NCI-H1105 (cell line): ENCODE measurements at regions not wholly inside any gene's neighbourhood (a gene's known extent, or its start where the extent isn't known, plus 50 kb on each side); places are given as distances from the start of the nearest gene placed in this dataset.
A peak's percentile ranks its signal among the peaks of the same experiment; 100 is the strongest.

ENCODE experiments used
- DNase-seq: peaks from one replicate; lab custom pipeline; 2025; lab: John Stamatoyannopoulos, UW

DNA sequence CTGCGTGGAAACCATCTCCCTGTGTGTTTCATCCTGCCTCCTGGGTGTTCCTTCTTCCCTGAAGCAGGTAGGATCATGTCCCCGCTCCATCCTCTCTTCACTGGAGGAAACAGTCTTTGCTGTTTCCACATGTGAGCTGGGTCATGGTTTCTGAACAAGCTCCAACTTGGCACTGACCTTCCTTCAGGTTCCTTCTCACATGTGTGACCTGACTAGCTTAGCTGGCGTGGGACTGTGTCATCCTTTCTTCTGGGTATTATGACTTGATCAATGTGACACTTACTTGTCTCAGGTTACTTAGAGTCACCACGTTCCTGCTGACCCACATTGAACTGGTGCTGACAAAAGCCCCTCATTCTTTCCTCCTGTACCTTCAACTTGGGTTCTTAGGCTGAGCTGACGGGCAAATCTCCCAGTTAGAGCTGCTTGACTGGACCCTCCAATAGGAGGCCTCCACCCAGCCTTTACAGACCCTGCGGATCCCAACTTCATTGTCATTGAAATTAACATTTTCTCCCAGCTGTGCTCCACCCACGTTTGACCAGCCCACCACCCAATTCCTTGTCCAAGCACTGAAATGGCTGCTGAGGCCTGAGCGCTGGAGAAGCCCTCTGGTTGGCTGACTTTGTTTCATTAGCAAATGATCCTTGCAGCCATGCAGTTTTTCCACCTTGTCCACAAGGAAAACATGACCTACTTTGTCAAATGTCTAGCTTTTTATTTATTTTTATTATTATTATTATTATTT, 128.1 kb downstream of the DDX1 start:
- DNase-seq = no peak

DNA sequence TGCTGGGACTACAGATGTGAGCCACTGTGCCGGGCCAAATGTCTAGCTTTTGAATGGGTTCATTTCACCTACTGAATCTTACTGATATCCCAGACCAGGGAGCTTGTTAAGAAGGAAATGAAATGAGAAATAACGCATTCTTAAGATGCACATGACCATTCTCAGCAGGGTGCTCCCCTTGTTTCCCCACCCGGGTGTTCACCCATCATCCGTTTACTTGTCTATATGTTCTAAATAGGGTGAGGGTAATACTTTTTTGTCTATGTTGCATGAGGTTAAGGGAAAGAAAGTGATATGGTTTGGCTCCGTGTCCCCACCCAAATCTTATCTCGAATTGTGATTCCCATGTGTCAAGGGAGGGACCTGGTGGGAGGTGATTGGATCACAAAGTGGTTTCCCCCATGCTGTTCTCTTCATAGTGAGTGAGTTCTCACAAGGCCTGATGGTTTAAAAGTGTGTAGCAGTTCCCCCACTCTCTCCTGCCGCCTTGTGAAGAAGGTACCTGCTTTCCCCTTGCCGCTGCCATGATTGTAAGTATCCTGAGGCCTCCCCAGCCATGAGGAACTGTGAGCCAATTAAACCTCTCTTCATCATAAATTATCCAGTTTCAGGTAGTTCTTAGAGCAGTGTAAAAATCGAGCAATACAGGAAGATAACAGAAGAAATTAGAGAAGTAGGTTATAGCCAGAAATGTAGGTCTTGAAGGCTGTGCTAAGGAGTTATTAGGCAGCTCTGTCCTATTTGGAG, 129.1 kb downstream of the DDX1 start:
- DNase-seq = no peak

DNA sequence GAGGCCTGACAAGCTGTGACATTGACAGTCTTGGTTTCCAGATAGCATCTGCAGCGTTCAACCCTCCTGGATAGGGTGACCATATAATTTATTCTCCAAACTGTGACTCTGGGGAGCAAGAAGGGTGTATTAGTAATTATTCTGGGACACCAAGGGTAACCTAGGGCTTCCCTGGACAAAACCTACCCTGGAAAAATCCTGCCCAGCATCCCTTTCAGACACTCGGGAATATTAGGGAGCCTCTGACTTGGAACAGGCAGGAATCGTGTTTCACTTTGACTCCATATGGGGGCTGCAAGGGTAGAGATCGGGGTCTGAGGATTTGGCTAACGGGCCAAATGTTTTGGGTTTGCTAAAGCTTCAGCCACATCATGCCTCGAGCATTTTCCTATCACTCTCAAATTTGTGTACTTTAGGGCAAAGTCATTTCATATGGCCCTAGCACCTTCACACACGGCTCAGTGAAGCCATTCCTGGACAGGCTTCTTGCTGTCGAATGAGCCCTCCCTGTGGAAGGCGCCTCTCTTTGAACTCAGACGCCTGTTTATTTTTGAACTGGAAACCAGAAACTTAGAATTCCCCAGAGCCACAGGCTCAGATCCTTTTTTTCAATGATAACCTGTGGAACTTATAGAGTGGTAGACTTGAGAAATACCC, 129.9 kb downstream of the DDX1 start:
- DNase-seq = no peak

DNA sequence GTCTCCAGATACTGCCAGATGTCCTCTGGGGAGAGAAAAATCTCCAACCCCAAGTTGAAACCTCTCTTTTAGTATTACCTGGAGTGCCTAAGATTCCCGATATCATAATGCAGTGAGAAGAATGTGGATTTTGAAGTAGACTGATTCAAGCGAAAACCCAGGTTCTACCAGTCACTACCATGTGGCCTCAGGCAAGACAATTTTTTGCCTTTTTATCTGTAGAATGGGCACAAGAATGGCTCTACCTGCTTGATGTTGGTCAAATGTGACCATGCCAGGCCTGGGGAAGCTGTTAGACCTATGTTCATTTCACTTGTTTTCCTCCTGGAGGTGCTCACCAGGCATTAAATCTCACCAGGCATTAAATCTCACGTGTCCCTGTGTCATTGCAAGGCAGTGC, 131.3 kb downstream of the DDX1 start:
- DNase-seq = no peak

DNA sequence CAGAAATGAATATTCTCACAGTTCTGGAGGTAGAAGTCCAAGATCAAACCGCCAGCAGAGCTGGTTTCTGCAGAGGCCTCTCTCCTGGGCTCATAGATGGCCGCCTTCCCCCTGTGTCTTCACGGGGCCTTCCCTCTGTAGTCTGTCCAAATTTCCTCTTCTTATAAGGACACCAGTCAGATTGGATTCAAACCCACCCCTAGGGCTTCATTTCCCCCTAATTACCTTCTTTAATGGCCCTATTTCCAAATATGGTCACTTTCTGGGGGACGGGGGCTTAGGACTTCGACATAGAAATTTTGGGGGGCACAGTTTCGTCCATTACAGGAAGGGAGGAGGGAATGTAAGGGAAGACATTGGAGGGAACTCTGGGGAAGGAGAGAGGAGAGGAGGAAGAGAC, 132.6 kb downstream of the DDX1 start:
- DNase-seq = no peak

DNA sequence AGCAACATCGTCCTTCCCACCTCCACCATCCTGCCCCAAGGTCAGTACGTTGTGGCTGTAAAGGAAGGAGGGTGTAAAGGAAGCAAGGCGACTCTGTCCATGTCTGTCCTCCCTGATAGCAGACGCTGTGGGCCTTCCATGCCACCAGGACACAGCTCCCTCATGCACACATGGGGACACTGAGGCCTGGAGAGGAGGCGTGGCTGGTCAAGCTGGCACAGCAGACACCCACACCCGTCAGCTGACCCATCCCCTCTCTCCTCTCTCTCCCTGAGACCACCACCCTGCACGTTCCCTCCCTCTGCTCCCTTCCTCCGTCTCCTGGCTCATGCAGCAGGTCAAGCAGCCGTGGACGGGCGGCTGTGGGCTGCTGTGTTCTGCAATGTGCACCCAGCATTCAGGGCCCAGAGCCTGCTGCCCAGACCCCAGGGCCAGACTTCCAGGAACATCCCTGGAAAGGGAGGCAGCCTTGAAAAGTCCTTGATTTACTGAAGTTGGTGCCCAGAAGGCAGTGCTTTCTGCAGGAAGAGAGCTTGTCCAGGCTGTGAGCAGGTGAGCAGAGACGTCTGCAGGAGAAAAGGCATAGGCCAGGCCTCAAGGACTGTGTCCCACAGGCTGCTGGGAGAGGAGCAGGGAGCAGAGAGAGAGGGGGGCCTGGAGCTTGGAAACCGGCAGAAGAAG, 133.6 kb downstream of the DDX1 start:
- no peak for DNase-seq

DNA sequence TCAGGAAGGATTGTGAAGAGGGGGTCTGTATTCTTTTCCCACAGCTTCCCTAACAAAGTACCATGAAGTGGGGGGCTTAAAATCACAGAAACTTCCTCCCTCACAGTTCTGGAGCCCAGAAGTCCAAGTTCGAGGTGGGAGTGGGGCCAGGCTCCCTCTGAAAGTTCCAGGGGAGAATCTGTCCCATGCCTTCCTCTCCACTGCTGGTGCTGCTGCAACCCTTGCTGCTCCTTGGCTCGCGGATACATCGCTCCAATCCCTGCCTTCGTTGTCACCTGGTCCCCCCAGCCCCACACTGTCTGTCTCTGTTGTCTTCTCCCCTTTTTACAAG, 134.1 kb downstream of the DDX1 start:
- DNase-seq = no peak

DNA sequence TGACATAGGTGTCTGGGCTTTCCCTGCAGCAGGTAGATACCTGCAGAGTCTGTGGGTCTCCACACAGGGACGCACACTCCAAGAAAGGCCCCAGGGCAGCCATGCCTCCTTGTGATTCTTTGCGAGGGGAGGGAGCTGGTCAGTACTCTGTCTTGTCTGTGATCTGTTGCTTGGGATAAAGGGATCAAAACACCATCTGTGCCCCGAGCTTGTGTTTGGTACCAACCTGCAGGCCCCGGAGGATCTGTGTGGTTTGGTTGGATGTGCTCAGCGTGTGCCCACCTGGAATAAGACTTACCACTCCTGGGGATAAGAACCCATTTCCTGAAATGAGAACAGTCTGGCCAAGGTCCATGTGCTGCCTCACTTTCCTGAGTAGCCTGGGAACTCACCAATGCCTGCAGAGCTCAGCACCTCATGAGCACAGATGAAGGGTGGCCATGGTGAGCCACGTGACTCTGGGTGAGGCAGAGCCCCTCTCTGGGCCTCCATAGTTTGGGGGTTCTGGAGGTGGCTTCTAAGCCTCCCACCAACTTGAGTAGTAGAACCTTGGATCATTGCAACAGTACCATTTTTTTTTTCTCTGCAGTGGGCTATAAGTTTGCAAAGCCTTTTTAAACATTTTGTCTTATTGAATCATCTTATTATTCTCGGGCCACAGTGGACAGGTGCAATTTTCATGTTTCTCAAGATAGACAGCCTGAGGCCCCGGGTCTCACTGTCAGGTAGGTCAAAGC, 134.8 kb downstream of the DDX1 start:
- no peak for DNase-seq

DNA sequence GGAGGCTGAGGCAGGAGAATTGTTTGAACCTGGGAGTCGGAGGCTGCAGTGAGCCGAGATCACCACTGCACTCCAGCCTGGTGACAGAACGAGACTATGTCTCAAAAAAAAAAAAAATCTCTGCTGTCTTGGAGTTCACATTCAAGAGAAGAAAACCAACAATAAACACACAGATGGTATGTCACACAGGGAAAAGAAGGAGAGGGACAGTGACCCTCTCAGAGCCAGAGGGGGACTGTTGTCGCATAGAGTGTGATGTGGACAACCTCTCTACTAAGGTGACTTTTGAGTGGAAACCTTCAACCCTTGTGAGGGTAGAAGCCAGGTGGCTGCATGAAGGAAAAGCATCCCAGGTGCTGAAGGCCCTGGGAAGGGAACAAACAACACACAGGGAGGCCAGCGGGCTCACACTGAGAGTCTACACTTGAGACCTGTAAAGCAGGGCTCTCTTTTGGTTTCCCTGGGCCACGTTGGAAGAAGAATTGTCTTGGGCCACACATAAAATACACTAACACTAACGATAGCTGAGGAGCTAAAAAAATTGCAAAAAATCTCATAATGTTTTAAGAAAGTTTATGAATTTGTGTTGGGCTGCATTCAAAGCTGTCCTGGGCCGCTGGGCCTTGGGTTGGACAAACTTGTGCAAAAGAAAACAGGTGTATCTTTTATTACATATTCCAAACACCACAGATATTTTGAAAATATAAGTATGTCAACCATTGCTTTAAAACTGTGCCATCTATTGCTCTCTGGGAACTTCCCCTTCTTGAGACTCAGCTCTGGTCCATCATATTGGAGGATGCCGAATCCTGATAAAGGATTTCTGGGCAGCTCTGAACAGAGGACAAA, 136.0 kb downstream of the DDX1 start:
- DNase-seq = no peak

DNA sequence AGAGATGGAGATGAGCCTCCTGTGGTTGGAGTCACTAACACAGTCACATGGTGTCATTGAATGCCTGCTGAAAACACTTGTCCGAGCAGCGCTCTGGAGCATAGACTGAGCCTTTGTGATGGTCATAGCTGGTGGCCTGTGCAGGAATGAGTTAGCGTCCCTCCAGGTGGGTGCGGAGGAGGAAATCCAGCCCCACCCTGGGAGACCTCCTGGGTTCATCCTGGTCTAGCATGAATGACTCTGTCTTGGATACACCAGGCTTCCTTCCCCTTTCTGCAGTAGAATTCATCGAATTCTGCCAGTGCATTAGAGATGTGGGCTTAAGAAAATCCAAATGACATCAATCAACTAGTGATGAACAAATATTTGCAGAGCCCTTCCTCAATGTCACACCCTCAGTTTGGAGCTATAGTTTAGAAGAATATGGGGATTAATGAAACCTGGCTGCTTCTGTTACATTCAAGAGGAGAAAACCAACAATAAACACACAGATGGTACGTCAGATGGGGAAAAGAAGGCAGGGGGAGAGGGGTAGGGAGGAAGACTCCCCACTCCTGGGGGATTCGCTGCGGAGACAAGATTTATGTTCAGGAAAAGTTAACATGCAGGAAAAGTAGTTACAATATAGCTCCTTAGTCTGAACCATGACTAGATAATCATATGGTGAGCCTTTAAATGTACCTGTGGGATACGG, 136.7 kb downstream of the DDX1 start:
- DNase-seq = no peak

DNA sequence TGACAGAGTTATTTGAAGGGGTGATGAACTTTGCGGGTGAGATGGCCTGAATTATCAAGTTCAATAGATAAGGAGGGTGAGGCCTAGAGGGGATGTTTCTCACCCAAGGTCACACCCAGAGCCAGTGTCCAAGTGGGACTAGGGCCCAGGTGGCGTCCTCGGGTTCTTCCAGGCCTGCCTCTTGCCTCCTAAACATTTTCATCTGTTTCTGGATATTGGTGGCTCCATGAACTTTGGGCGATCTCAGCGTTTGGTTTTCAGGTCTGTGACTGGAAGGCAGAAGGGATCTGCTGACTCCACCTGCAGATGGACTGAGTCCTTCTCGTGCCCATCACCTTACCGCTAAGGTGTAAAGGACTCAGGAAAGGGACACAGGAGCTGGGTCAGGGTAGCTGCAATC, 137.3 kb downstream of the DDX1 start:
- no peak for DNase-seq

DNA sequence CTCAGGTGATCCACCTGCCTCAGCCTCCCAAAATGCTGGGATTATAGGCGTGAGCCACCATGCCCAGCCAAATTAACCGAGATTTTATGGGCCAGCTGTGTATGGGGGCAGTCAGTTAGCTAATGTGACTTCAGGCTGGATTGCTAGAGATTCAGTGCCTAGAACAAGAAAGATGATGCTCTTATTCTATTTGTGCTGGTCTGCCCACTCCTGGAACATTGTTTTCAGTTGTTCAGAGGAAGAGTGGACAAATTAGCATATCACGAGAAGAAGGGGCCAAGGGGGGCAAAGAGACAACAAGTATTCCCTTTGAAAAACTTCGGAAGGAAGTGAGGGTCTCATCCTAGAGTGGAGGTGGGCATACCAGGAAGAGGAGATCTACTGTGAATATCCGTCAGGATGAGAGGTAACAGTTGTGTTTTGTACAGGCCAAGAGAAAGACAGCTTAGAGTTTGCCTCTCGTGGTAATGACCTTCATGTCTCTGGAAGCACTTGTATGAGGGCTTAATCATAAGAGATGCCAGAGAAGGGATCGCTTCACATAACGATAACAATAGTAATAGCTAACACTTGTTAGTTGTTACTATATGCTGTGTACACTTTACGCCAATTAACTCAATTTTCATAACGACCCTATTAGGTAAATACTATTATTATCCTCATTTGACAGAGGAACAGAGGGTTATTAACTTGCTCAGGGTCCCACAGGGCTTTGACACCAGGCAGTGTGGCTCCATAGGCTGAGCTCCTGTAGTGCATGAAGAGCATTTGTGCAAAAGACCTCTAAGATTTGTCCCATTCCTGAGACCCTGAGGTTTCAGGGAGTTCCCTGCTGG, 138.3 kb downstream of the DDX1 start:
- DNase-seq = peak; percentile 68

DNA sequence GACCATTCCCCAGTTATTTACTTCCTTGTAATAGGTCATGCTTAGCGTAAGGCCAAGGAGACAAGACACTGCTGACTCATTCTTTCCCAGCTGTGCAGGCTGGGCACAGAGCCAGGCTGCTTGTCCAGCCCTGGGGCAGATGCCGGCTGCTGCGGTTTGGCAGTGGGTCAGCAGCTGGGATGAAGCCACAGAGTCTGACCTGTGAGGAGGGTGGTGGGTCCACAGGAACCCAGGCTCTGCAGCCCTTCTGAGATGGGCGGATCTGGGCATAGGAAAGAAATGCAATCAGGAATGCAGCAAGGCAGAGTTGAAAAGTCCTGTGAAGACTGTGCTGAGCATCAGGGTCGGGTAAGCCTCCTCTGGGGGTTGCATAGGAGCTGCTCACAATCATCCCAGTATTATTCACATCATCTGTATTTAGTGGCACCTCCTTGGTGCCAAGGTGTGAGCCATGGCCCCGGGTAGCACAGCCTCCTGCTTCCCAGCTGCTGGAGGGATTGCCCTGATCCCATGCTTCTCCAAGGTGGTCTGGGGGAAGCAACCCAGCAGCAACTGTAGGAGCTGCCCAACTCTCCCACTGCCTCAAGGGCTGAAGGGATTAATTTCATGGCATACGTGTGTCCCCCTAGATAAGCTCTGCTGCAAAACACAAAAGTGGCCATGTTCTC, 139.0 kb downstream of the DDX1 start:
- peak; percentile 68 for DNase-seq

DNA sequence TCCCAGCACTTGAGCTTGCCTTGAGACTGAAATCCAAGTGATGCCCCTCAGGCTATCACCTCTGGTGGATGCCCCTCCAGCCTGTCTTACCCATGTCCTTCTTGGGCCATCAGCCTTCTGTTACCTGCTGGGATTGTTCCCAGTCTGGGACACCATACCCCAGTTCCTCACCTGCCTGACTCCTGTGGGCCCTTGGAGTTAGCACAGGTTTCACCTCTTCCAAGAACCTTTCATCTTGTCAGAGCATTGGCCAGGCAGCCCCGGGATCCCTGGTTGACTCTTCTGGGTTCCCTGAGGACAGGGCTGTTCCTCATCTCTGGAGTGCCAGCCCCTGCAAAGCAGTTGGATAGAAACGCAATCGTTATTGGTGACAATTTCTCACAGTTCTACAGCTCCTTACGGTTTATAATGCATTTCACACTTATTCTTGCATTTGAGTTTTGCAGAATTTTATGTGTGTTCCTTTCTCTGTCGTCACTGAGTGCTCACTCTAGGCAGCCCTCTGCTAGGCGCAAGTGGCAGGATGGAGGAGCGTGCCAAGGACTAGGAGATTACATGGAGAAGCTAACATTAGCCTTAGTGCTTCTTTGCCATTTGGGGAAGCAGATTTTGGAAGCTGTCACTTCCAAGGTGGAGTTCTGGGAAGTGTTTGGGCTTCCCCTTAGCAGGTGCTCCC, 139.7 kb downstream of the DDX1 start:
- no peak for DNase-seq

DNA sequence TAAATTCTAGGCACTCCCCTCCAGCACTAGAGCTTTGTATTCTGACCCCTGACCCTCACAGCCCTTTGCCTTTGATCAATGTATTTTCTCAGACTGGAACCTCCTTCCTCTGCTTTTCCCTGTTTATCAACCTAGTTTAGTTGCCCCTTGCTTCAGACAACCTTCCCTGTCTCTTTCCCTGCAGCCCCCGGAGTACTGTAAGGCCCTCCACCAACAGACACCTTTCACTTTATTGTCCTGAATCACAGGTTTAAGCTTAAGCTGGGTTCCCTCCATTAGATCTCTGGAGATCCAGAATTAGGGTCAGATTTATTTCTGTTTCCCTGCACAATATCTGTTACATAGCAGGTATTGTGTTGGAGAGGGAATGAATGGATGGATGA, 140.2 kb downstream of the DDX1 start:
- no peak for DNase-seq

DNA sequence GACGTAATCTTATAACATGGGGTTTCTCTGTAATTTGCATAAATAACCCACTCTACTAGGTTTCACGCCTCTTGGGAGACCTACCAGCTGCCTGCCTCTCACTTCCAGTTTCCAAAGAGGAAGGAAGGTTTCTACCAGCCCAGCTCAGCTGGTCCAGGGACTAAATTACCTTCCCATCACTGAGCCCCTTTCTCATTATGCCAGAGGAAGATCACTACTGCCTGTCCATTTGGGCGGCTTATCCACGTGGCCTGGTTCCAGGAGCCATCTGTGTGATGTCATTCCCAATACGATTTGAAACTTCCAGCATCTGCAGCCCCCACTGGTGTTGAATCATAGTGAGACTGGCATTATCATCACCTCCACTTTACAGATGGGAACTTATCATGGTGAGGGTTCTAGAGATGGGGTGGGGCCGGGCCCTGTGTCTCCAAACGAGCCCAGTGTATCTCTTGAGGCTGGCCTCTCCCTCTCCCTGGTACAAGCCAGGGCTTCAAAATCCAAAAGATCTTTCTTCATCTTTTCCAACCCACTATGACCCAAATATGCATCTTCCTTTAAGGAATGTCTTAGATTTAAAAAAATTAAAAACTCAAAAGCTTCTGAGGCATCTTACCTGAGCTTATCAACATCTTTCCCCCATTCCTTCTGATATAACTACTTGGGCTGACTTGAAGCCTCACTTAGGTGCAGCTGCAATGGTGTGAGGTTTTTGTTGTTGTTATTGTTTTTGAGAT, 140.8 kb downstream of the DDX1 start:
- DNase-seq = no peak

DNA sequence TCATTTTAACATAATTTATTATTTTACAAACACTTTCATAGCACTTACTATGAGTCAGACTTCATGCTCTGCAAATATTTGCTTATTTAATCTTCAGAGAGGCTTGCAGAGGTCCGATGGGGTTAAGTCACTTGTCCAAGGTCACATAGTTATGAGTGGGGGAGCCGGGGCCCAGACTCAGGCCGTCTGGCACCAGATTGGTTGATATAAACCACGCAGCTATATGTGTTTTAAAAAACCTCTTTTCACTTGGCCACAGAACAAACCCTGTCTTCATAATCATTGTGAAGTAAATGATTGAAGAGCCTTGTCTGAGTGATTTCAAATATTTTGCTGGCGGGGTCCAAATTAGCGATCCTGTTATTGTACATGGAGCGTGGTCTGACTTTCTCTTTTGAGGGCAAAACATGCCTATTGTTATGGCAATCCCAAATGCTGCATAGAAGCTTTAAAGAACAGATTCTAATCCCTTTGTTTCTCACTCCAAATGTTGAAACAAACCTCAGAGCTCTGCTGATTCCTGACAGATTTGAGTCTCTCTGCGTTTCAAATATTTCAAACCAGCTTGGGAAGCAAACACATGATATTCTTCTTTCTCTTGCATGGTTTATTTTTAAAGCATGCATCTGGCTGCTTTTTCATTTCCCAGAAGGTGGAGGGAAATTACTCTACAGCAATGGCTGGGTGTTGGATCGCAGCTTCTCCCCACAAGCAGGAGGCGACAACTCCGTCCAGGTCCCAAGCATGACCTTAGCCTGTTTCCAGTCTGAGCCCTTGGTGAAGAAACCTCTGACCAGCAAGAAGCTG, 142.4 kb downstream of the DDX1 start:
- DNase-seq = no peak
